HG02970 (cell line): ENCODE measurements at regions not wholly inside any gene's neighbourhood (a gene's known extent, or its start where the extent isn't known, plus 50 kb on each side); places are given as distances from the start of the nearest gene placed in this dataset.

Source experiments
- ATAC-seq: cut with Tn5 transposase; IDR thresholded peaks from one replicate; pipeline ENCODE4 v1.9.1; 2021; ENCODE audit warnings: mild to moderate bottlenecking, moderate library complexity, moderate number of reproducible peaks; ENCODE audit not compliant: unreplicated experiment, low FRiP score

DNA sequence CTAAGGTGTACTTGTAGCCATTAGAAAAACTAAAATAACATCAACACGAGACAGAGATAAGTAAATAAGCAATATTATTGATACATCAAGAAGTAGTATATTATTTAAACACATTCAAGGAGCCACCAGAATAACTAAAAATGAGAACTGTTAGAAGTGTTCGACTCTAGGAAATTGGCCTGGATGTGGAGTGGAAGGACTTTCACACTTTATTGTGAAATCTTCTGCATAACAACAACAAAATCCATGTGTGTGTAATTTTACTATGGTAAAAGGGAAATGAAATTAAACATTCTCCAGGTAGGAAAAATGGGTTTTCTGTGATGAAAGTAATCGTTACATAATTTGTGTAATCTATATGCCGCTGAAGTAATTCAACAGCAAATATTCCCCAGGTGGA lies 96.3 kb upstream of the RNF152 start:
- ATAC-seq = no peak

DNA sequence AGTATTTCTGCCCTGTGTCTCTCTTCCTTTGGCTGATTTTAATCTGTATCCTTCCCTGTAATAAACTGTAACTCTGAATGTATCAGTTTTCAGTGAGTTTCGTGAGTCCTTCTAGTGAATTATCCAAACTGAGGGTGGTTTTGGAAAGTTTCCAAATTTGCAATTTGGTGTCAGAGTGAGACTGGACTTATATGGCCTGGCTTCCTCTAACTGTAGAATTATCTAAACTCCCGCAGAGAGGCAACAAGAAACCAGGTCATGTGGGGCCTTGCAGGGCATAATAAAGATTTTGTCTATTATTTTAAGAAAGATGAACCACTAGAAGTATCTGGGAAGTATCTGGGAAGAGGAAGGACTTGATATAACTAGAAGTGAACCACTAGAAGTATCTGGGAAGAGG lies 95.3 kb upstream of the RNF152 start:
- no peak for ATAC-seq

DNA sequence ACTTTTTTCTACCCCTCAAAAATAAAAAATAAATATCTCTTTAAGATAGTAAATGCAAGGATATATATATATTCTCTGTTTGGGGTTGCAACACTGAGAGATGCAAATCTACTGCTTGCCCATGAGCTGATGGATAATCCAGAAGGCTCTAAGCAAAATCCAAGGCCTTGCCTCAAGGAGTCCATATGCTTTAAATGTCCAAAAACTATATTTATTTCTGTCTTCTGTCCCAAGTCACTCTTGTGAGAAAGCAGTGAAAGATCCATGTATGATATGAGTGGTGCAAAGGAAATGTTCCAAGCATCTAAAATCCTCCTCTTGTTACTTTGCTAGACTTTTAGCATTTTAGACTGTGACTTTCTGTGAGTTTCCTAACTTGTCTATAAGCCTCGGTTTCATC lies 92.9 kb upstream of the RNF152 start:
- ATAC-seq = no peak

DNA sequence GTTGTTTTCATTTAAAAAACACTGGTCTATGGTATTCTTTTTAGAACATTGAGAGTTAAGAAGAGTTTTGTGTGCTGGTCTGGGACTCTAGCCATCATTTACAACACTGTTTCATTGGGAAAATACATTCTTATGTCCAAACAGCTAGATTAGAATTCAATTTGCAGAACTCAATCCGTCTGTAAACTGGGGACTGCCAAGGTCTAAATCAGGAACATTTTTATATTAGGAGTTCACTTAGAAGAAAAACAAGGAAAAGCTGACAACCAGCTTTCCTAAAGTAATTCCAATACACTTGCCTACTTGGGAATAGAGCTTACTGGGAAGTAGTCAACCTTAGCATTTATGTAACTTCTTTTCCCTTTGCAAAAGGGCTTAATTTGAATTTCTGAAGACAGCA lies 91.5 kb upstream of the RNF152 start:
- ATAC-seq = no peak

DNA sequence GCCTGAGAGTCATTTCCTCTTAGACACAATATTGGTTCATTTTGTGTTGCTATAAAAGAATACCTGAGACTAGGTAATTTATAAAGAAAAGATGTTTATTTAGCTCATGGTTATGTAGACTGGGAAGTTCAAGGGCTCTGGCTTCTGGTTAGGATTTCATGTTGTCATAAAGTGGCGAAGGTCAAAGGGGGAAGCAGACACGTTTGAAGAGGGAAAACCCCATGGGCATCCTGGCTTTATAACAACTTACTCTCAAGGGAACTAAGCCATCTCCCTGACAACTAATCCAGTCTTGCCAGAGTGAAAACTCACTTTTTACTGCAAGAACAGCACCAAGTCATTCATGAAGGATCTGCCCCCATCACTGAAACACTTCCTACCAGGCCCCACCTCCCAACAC lies 89.7 kb upstream of the RNF152 start:
- ATAC-seq = no peak

DNA sequence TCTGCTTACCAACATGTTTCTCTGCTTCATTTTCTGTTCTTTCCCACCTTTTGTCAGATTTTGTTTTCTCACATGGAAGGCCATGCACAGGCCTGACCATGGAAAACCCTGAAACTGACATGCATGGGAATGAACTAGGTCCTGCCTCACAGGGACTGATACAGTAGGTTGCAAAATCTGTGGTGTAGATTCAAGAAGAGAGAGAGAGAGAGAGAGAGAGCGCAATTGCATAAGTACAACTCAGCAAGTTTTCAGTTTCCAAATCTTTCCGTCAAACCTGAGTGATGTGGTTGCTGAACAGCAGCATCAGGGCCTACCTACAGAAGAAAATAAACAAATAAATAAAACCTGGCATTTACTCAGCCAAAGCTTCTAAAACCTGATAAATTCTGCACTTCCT lies 87.5 kb upstream of the RNF152 start:
- no peak for ATAC-seq

DNA sequence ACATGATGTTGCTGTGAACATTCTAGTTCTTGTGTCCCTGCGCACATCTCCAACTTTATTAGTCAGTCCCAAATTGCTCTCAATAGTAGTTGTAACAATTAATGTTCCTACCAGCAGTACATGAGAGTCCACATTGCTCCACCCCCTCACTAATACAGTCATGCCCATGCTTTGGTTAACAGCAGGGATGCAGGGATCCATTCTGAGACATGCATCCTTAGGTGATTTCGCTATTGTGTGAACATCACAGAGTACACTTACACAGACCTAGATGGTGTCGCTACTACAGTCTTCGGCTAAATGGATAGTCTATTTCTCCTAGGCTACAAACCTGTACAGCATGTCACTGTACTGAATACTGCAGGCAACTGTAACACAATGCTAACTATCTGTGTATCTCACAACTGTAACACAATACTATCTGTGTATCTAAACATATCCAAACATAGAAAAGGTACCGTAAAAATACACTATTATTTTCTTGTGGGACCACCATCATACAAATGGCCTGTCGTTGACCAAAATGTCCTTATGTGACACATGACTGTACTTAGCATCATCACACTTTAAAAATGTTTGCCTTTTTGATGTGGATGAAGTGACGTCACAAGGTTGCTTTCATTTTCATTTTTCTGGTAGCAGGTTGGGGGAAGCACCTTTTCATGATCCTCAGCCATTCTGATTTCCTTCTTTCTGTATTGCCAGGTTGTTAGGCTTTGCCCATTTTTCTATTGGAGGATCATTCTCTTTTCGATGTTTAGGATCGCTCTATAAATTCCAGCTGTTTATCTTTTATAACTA lies 82.9 kb upstream of the RNF152 start:
- ATAC-seq = no peak

DNA sequence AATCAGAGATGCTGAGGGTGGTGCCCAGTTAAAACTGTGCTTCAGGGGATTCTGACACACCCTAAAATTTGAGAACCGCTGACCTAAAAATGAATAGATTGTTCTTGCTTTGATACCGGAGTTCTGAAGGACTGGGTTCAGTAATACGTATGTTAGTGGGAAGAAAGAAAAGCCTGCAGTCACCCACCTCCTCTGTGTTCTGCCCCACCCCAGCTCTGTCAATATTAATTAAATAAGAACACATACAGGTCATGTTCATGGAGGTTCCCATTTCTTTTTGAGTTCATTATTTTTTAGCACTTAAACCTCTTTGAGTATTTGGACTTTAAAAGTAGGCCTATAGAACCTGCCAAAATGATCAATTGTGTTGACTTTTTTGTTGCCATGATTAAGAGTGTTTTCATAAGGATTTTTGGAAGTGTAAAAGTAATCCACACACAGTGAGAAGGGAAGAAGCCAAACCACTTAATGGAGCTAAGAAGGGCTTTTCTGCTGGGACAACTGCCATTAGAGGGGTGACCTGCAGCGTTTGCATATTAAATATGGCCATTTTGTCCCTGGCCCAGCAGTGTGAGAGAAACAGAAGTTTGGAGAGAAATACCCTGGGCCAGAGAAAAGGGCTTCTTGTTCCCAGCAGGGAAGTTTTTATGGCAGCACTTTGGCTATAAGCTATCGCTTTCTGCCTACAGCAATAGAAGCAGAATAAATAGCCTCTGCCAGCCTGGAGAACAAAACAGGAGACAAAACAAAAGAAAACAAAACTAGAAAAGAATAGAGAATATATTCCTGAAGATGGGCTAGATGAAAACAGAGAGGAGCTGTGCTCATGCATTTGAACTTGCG lies 80.7 kb upstream of the RNF152 start:
- ATAC-seq = no peak

DNA sequence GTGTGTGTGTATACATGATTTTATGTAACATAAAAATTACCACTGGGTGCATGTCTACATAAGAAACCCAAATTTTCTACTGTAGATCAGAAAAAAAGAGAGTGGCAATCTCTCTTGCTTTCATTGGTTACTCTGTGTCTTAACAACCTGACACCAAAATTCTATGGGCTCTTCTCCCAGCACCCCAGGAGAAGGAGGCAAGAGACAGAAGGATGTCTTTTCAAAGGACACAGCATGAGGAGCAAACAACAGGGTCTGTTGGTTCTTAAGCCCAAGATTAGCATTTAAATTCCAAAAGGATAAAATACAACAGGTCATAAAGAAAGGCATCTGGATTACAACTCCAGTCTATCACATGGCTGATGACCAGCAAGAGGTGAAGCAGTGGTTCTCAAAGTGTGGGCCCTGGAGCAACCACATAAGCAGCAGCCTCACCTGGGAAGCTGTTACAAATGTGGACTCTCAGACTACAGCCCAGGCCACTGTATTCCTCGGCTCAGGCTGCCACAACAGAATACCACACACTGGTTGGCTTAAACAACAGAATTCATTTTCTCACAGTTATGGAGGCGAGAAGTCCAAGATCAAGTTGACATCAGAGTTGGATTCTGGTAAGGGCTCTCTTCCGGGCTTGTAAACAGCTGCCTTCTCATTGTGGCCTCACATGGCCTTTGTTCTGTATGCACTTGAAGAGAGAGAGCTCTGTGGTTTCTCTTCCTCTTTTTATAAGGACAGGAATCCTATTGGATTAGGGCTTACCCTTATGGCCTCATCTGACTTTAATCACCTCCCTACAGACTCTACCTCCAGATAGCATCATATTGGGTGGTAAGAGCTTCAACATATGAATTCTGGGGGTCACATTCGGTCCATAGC lies 79.8 kb upstream of the RNF152 start:
- peak; percentile 79 for ATAC-seq

DNA sequence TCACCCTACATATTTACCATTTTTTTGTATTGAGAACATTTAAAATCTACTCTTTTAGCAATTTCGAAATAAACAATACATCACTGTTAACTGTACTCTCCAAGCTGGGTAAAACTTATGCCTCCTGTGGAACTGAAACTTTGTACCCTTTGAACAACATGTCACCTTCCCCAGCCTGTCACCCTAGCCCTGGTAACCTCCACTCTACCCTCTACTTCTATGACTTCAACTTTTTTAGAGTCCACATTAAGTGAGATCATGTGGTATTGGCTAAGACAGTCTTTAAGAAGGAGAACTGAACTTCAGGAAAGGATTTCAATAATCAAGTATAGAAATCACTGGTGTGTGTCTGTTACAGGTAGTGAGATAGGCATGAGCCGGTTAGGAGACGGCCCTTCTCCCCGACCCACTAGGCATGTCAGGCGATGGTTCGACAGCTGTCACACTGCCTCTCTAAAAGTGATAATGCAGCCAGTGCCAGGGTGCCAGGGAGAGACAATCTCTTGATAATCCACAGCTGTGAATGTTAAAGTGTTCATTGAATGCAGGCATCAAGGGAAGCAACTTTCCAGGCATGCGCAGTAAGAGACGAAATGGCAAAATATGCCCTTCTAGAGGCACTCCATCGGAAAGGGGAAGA lies 74.6 kb upstream of the RNF152 start:
- ATAC-seq = no peak

DNA sequence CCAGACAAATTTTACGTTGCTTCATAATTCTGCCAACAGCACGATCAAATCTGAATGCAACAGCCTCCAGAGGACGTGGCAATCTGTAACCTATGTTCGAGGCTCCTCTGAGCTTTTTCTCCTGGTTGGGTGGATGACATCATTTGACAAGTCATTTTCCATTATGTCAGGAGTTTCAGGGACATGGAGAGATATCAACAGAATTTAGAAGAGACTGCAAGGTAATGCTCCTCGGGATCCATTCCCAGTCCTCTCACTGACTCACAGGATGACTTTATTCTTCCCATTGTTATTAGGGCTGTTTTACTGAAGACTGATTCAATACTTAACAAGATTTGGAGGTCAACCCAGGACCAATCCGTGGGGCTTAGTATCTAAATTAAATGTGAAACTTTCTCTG lies 72.5 kb upstream of the RNF152 start:
- ATAC-seq = no peak

DNA sequence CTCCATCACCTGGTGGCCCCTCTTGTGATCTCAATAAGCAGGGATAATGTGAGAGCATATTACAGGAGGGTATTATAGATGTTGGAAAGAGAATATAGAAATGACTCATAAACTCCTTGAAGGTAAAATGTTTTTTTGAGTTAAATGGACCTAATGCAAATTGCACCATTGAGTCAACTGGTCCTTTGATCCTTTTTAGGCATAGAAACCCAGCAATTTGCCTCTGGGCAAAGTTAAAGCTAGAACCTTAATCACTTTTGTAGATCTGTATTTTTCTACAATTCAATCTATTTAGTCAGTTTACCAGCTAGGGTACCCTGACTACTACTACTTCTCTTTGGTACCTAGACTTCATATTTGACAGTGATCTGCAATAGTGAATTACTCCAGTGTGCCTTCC lies 71.8 kb upstream of the RNF152 start:
- ATAC-seq = no peak

DNA sequence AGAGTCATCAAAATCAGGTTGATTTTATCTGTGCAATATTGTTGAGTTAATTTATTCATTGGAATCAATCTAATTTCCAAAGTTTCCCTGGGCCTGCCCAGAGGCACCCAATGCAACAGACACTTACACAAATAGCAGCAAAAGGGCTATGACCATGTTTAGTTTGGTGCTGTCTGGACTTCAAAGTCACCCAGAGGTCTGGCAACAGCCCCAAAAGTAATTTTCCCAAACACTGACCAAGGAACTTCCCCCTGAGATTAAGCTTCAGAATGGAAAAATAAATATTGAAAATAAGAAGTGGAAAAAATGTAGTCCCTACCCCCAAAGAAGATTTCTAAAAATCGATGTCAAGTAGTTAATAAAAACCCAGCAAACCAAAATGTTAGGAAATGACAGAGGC lies 70.9 kb upstream of the RNF152 start:
- ATAC-seq = no peak

DNA sequence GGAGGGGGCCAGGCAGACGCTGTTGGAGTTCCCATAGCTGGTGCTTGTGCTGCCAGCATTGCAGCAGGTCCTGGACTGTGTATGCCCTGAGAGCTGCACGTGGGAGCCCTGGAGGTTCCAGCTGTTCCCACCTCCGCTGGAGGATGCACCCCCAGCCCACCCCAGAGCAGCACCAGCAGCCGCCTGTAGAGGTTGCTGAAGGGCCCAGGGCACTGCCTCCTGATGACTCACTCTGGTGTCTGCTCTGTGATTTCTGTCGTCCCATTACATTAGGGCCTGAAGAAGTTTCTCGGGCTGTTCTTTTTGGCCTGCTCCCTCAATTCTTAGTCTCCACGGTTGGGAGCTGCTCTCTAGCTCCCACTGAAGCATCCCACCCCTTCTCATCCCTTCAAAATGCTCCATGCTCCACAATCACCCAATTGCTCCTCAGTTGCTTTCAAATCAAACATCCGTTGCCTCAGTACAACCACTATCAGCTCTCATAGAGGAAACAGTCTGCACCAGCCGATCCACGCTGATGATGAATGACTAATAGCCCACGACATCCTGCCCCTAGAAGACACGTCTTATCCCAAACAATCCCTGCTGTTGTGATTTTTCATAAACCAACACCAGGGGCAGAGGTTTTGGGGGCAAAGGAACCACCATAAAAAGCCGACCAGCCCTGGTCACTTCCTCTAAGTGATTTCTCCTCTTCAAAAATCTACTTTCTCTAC lies 65.2 kb upstream of the RNF152 start:
- ATAC-seq = no peak

DNA sequence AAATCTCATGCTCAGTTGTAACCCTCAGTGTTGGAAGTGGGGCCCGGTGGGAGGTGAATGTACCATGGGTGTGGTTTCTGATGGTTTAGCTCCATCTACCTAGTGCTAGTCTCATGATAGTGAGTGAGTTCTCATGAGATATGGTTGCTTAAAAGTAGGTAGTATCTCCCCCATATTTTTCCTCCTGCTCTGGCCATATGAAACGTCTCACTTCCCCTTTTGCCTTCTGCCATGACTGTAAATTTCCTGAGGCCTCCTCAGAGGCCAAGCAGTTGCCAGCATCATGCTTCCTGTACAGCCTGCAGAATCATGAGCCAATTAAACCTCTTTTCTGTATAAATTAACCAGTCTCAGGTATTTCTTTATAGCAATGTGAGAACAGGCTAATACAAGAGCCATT lies 62.8 kb upstream of the RNF152 start:
- ATAC-seq = no peak

DNA sequence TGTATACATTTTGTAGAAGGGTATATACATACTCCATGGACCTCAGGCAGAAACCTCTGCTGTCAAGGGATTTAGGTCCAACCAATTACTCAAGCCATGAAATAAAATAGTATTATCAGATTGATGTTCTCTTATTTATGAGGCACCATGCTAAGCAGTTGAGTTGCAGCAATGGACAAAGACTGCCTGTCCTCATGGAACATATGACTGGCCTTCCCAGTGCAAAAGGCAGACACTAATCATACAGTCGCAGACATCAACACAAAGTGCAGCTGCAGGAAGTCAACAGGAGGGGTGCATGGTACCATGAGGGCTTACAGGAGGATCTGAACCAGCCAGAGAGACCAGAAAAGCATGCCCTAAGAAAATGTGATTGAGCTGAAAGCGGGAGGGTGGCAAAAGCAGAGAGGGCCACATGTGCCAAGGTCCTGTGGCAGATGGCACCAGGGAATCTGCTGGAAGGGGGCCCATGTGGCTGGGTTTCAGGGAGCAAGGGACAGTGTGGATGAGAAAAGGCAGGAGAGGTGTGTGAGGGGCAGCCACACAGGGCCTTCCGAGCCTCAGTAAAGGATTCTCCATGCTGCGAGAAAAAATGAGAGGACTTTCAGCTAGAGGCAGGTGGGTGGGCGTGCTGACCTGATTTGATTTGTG lies 61.4 kb upstream of the RNF152 start:
- ATAC-seq = no peak

DNA sequence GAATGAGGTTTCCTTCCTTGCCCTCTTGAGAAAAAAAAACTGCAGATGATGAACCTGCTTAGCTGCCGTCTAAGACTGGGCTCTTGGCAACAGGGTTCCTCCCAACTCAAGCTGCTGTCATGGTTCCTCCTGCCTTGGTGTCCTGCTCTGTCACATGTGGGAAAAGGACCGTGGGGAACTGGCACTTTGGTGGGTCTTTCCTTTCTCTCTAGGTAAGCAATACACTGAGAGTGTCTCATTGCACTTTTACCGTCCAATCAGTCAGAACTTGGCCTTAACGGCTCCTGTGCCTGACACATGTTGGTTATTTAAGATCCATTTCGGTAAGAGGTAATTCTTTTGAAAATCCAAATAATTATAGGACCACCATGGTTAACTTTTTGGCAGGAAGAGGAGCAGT lies 60.8 kb upstream of the RNF152 start:
- no peak for ATAC-seq

DNA sequence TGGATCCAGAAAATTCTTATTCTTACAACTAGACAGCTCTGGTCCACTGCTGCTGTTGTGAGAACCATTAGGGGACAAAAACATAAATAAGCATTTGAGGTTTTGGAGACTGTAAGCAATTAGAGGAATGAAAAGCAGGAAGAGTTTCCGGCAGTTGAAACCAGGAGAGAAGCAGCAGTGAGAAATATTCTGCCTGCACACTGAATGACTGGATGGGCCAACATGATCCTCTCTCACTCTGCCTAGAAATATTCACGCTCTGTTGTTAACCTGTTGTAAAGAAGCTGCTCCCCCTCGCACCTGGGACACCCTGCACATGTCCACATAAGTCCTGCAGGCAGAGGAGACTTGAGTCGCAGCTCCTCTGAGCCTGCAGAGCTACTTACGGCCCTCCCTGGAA lies 60.4 kb upstream of the RNF152 start:
- ATAC-seq = no peak

DNA sequence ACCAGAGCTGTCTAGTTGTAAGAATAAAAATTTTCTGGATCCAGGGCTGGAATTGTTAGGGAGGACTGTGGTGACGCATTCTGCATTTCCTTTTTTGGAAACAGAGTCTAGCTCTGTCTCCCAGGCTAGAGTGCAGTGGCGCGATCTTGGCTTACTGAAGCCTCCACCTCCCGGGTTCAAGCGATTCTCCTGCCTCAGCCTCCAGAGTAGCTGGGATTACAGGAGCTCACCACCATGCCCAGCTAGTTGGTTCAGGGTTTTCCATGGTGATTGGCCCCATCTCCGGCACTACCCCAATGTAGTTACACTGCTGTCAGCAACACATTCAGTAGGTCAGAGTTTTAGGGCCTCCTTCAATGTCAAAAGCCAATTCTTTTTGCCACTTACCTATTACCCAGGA lies 58.6 kb upstream of the RNF152 start:
- no peak for ATAC-seq
